CD4-positive, alpha-beta T cell treated with Interleukin-6 for 4 hours (primary cell): ENCODE measurements at regions not wholly inside any gene's neighbourhood (a gene's known extent, or its start where the extent isn't known, plus 50 kb on each side); places are given as distances from the start of the nearest gene placed in this dataset.
"Not testable (repeated sequence)": the region's sequence is repeated elsewhere in the genome, so short reads cannot be mapped to it uniquely, and the experiment has no call there.

Source experiments
- DNase-seq: peaks from one replicate; pipeline ENCODE4 v3.0.0-alpha.2; 2020; ENCODE audit warnings: mixed read lengths

- no peak for DNase-seq
These were observed 1796.9 kb downstream of the NCAM2 start for GRCh38 chr21:22795091-22795490.

GRCh38 chr21:22795644-22796043, 1797.4 kb downstream of the NCAM2 start:
- DNase-seq, result no peak

- DNase-seq, result no peak
These were observed 1797.9 kb downstream of the NCAM2 start for GRCh38 chr21:22796147-22796546.

- no peak for DNase-seq
These were observed 1805.9 kb downstream of the NCAM2 start for GRCh38 chr21:22804151-22804550.

- DNase-seq, result no peak
These were observed 1808.1 kb downstream of the NCAM2 start for GRCh38 chr21:22806278-22806677.

GRCh38 chr21:22813201-22813600, 1815.0 kb downstream of the NCAM2 start:
- DNase-seq, result no peak

- not testable (repeated sequence) for DNase-seq
These were observed 1820.7 kb downstream of the NCAM2 start for GRCh38 chr21:22818681-22819485.

- DNase-seq, result no peak
These were observed 1829.2 kb downstream of the NCAM2 start for GRCh38 chr21:22827422-22827821.

GRCh38 chr21:22842875-22843274, 1844.7 kb downstream of the NCAM2 start:
- no peak for DNase-seq

- no peak for DNase-seq
These were observed 1857.4 kb downstream of the NCAM2 start for GRCh38 chr21:22855581-22855980.

GRCh38 chr21:22871692-22872091, 1873.5 kb downstream of the NCAM2 start:
- DNase-seq, result no peak

GRCh38 chr21:22880573-22880972, 1882.4 kb downstream of the NCAM2 start:
- DNase-seq, result no peak

GRCh38 chr21:22881131-22881530, 1882.9 kb downstream of the NCAM2 start:
- DNase-seq, result no peak

GRCh38 chr21:22885079-22885478, 1886.9 kb downstream of the NCAM2 start:
- no peak for DNase-seq

- DNase-seq, result no peak
These were observed 1887.4 kb downstream of the NCAM2 start for GRCh38 chr21:22885614-22886013.

GRCh38 chr21:22889445-22889844, 1891.2 kb downstream of the NCAM2 start:
- no peak for DNase-seq

- DNase-seq, result no peak
These were observed 1892.4 kb downstream of the NCAM2 start for GRCh38 chr21:22890656-22891055.

- DNase-seq, result no peak
These were observed 1893.8 kb downstream of the NCAM2 start for GRCh38 chr21:22892028-22892427.

- no peak for DNase-seq
These were observed 1894.5 kb downstream of the NCAM2 start for GRCh38 chr21:22892740-22893139.

GRCh38 chr21:22898051-22898665, 1899.9 kb downstream of the NCAM2 start:
- no peak for DNase-seq

- DNase-seq, result no peak
These were observed 1902.3 kb downstream of the NCAM2 start for GRCh38 chr21:22900490-22900889.

GRCh38 chr21:22903851-22904250, 1905.6 kb downstream of the NCAM2 start:
- DNase-seq, result no peak

- no peak for DNase-seq
These were observed 1906.2 kb downstream of the NCAM2 start for GRCh38 chr21:22904385-22904784.

GRCh38 chr21:22925032-22925431, 1926.8 kb downstream of the NCAM2 start:
- DNase-seq, result no peak

GRCh38 chr21:22927469-22927868, 1929.3 kb downstream of the NCAM2 start:
- DNase-seq, result no peak
